ENCODE measurements at regions not wholly inside any gene's neighbourhood (a gene's known extent, or its start where the extent isn't known, plus 50 kb on each side); places are given as distances from the start of the nearest gene placed in this dataset.
"Not testable (repeated sequence)": the region's sequence is repeated elsewhere in the genome, so short reads cannot be mapped to it uniquely, and the experiment has no call there.

GRCh38 chr6:137707038-137707589 is 159.9 kb upstream of the TNFAIP3 start:
- DNase-seq (ENCODE audit: low read depth in 4 of 4, low spot score in 2 of 4), result no peak

- peak in 2 of 4 donors; percentile 41 to 49 for DNase-seq (ENCODE audit: low read depth in 4 of 4, low spot score in 2 of 4)
These were observed 159.3 kb upstream of the TNFAIP3 start for GRCh38 chr6:137707590-137708360.

- no peak for DNase-seq (ENCODE audit: low read depth in 4 of 4, low spot score in 2 of 4)
These were observed 158.6 kb upstream of the TNFAIP3 start for GRCh38 chr6:137708481-137708880.

- DNase-seq (ENCODE audit: low read depth in 4 of 4, low spot score in 2 of 4), result no peak
These were observed 157.4 kb upstream of the TNFAIP3 start for GRCh38 chr6:137709424-137710236.

GRCh38 chr6:137711972-137712371 is 155.1 kb upstream of the TNFAIP3 start:
- no peak for DNase-seq (ENCODE audit: low read depth in 4 of 4, low spot score in 2 of 4)

- DNase-seq (ENCODE audit: low read depth in 4 of 4, low spot score in 2 of 4), result no peak
These were observed 154.5 kb upstream of the TNFAIP3 start for GRCh38 chr6:137712587-137712986.

GRCh38 chr6:137715589-137716045 is 151.4 kb upstream of the TNFAIP3 start:
- DNase-seq (ENCODE audit: low read depth in 4 of 4, low spot score in 2 of 4), result no peak

- DNase-seq (ENCODE audit: low read depth in 4 of 4, low spot score in 2 of 4), result no peak
These were observed 149.7 kb upstream of the TNFAIP3 start for GRCh38 chr6:137717074-137718073.

GRCh38 chr6:137718903-137719302 is 148.2 kb upstream of the TNFAIP3 start:
- not testable (repeated sequence) for DNase-seq (ENCODE audit: low read depth in 4 of 4, low spot score in 2 of 4)

GRCh38 chr6:137722749-137723272 is 144.2 kb upstream of the TNFAIP3 start:
- DNase-seq (ENCODE audit: low read depth in 4 of 4, low spot score in 2 of 4), result no peak

- DNase-seq (ENCODE audit: low read depth in 4 of 4, low spot score in 2 of 4), result no peak
These were observed 143.6 kb upstream of the TNFAIP3 start for GRCh38 chr6:137723273-137724017.

- no peak for DNase-seq (ENCODE audit: low read depth in 4 of 4, low spot score in 2 of 4)
These were observed 143.0 kb upstream of the TNFAIP3 start for GRCh38 chr6:137724018-137724403.

- no peak for DNase-seq (ENCODE audit: low read depth in 4 of 4, low spot score in 2 of 4)
These were observed 142.4 kb upstream of the TNFAIP3 start for GRCh38 chr6:137724495-137725211.

GRCh38 chr6:137725949-137726348 is 141.1 kb upstream of the TNFAIP3 start:
- DNase-seq (ENCODE audit: low read depth in 4 of 4, low spot score in 2 of 4), result no peak

- no peak for DNase-seq (ENCODE audit: low read depth in 4 of 4, low spot score in 2 of 4)
These were observed 140.5 kb upstream of the TNFAIP3 start for GRCh38 chr6:137726582-137726981.

- DNase-seq (ENCODE audit: low read depth in 4 of 4, low spot score in 2 of 4), result no peak
These were observed 139.8 kb upstream of the TNFAIP3 start for GRCh38 chr6:137727216-137727765.

GRCh38 chr6:137728386-137729349 is 138.4 kb upstream of the TNFAIP3 start:
- no peak for DNase-seq (ENCODE audit: low read depth in 4 of 4, low spot score in 2 of 4)

All from left renal cortex interstitium (tissue), 4 donors.